ENCODE measurements at regions not wholly inside any gene's neighbourhood (a gene's known extent, or its start where the extent isn't known, plus 50 kb on each side); places are given as distances from the start of the nearest gene placed in this dataset.
"Not testable (repeated sequence)": the region's sequence is repeated elsewhere in the genome, so short reads cannot be mapped to it uniquely, and the experiment has no call there.

DNA sequence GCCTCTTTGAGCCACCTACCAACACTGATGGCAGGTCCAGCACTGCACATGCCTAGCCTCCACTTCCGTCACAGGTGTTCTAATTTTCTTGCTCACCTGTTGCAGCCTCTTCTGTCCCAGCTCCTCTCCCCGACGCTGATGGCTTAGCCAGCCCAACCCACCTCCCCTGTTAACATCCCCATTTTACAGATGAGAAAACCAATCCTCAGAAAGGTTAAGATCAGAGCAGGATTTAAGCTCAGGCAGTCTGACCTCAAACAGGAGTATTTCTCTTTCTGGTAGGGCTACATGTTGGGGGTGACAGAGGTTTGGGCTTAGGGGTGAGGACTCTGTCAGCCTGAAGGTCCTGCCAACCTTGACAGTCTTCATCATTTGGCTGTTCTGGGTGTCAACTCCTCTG, 74.5 kb upstream of the PITX1 start:
- DNase-seq (ENCODE audit: extremely low spot score, insufficient read length, low read depth): no peak
- FAIRE-seq: no peak

DNA sequence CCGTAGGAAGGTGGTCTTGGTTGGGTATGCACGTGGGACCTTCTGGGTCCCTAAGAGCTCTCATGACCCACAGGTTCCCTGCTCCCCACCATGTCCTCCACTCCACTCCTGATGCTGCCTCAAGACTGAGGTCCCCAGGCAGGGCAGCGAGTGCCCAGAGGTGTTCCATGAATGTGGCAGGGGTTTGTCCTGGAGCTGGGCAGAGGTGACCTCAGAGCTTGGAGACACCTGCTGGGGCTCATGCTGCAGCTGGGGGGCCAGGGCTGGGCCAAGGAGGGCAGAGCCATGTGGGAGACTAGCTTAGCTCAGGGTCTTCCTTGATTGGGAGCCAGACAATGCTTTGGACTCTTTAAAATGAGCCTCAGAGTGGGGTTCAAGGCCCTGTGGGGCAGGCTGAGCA, 74.0 kb upstream of the PITX1 start:
- DNase-seq (ENCODE audit: extremely low spot score, insufficient read length, low read depth): no peak
- no peak for FAIRE-seq

DNA sequence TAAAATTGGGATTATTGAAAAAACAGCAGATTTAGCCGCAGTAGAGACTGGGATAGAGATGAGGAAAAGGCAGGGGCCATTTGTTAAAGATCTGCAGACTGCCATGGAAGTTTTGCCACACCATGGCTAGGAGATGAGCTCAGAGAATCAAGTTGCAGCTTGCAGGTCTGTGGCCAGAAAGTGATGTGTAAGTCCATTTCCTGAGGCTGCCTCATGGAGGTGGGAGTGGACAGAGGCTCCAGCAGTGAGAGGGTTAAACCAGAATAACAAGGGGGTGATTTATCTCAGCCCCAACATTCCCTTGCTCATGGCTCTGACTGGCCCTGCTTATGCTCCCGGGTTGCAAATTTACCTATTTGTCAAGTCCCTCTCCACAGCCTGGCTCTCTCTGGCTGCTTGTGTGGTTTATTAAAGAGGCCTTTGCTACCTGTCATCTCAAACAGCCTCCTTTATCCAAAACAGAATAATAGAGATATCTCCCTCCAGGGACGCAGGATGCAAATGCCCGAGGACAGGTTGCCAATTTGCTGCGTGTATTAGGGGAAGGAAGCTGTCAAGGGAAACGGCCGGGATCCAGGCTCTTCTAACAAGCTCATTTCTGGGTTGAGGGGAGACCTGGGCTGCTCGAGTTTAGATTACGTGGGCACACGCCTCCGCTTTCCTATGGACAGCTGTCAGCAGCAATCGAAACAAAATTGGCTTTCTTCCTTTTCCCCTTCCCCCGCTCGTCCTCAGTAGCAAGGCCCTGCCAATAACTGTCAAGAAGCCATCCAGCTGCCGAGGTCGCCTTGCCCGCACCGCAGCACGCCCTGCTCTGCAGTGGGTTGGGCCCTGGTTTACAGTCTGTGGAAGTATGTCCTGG, 72.8 kb upstream of the PITX1 start:
- no peak for DNase-seq (ENCODE audit: extremely low spot score, insufficient read length, low read depth)
- no peak for FAIRE-seq

DNA sequence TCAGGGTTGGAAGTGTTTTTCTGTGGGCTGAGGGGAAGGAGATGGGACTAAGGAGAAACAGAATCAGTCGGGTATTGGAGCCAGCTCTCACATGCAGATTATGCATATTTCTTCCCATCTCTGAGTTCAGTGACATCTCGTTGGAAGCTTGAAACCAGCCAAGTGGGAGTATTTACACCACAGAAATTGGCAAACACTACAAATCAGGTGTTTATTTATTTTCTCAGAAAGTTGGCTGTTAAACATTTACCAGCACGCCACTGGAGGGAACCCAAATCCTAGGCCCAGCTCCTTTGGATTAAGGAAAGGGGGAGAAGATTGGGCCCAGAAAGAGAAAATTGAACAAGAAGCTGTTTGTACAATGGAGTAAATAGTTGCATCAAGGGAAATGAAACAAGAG, 72.1 kb upstream of the PITX1 start:
- DNase-seq (ENCODE audit: extremely low spot score, insufficient read length, low read depth) (no peak), FAIRE-seq (no peak)

DNA sequence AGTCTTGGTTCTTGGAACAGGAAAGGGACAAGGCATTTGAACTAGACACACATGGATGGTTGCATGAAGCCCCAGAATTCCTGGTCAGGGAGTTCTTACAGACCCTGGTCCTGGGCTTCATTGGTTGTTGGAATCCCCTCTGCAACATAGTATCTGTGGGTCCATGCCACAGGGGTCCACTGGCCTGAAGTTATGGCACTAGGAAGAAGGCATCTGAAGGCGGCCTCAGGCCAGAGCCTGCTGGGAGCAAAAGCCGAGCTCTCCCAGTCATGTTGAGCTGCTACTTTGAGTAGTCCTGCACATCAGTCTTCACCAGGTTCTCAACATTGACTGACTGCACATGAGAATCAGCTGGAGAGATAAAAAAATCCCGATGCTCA, 71.1 kb upstream of the PITX1 start:
- no peak for FAIRE-seq
- no peak for DNase-seq (ENCODE audit: extremely low spot score, insufficient read length, low read depth)

DNA sequence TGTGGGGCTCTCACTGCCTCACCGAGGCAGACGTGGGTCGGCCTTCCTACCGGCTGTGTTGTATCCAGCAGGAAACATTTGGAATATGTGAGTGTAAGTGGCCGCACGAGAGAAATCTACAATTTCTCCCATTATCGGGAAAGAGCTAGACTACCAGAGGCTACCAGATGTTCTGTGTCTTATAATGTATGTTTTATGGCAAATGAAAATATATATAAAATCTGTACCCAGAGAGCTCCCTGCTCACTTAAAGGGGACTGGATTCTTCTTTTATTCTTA, 69.5 kb upstream of the PITX1 start:
- DNase-seq (ENCODE audit: extremely low spot score, insufficient read length, low read depth) (no peak), FAIRE-seq (no peak)

DNA sequence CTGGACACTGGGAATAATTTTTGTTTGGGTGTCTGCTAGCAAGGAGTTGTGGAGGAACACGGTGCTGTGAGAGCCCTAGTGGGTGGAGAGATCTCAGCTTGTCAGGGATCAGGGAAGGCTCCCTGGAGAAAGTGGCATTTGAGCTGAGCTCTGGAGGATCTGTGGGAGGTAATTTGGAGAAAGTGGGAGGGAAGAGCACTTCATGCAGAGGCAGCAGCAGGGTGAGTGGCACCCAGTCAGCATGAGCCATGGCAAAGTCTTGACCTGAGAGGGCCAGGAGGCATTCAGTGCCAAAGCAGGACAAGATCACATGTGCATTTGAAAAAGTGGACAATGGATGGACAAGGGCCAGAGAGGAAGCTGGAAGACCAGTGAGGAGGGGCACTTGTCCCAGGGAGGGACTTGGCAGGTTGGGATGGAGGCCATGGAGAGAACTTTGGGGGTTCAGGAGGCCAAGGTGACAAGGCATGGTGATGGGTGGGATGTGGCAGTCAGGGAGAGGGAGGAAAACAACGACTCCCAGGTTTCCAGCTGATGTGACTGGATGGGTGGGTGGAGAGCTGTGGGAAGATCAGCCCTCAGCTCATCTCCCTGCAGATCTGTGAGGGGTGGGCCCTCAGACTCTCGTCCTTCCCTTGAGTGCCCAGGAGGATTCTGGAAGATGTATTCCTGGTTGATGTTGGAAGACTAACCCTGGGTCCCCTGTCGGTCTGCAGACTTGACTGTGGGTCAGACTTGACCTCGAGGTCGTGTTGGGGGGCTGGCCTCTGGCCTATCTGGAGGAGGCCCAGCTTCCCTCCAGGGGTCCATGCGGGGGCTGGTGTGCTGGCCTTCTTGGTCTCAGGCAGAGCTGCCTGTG, 68.9 kb upstream of the PITX1 start:
- FAIRE-seq: no peak
- no peak for DNase-seq (ENCODE audit: extremely low spot score, insufficient read length, low read depth)

DNA sequence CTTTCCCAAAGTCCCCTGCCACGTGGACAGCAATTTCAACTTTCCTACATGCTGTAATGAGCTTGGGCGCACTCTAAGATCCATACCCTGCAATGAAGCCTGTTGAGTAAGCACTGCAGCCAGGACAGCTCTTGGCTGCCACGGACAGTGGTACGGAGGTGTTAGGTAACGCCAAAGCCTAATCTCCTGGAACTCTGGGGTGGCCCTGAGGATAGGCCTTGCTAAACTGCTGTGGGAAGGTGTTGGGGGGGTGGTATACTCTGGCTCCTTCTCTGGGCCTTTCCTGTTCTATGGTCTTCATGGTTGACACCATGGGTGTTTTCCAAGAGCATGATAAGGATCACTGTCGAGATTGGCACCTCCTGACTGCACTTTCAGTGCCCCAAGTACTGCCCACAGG, 66.4 kb upstream of the PITX1 start:
- FAIRE-seq: no peak
- no peak for DNase-seq (ENCODE audit: extremely low spot score, insufficient read length, low read depth)

DNA sequence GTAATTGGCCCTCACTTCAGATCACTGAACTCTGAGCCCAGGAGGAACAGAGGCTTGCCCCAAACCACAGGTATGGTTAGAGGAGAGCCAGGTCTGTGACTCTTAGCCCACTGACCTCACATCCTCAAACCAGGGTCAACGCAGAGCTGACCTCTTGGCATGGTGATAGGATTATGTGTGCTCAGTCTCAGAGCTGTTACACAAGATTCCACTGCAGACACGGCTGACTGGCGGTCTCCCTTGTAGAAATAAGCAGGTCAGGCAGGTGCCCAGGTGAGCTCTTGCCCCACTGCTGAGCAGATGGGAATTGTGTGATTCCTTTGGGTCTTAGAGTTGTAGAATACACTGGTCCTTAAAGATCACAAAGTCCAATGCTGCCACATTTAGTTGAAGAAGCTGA, 66.0 kb upstream of the PITX1 start:
- DNase-seq (ENCODE audit: extremely low spot score, insufficient read length, low read depth): no peak
- FAIRE-seq: no peak

DNA sequence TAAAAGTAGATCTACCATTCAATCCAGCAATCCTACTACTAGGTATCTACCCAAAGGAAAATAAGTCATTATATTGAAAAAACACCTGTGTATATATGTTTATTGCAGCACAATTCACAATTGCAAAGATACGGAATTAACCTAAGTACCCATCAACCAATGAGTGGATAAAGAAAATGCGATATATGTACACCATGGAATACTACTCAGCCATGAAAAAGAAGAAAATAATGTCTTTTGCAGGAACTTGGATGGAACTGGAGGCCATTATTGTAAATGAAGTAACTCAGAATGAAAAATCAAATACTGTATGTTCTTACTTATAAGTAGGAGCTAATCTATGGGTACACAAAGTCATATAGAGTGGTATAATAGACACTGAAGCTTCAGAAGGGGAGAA, 63.4 kb upstream of the PITX1 start:
- no peak for DNase-seq (ENCODE audit: extremely low spot score, insufficient read length, low read depth)
- no peak for FAIRE-seq

DNA sequence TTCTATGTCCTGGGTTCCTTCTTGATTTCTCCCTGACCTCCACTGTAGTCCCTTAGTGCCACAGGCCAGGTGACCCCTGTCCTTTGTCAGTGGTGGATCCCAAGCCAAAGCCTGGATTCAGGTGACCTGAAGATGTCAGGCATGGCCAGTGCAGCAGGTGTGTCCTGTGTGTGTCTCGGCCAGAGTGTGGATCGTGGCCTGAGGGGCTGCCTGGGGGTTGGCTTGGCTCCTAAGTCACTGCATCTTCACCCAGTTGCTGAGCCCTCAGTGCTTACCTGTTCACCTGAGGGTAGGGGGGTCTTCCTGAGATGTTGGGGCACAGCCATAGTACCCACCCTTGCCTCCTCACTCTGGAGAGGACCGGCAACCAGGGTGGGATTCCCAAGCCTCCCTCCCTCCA, 61.8 kb upstream of the PITX1 start:
- DNase-seq (ENCODE audit: extremely low spot score, insufficient read length, low read depth) (no peak), FAIRE-seq (no peak)

DNA sequence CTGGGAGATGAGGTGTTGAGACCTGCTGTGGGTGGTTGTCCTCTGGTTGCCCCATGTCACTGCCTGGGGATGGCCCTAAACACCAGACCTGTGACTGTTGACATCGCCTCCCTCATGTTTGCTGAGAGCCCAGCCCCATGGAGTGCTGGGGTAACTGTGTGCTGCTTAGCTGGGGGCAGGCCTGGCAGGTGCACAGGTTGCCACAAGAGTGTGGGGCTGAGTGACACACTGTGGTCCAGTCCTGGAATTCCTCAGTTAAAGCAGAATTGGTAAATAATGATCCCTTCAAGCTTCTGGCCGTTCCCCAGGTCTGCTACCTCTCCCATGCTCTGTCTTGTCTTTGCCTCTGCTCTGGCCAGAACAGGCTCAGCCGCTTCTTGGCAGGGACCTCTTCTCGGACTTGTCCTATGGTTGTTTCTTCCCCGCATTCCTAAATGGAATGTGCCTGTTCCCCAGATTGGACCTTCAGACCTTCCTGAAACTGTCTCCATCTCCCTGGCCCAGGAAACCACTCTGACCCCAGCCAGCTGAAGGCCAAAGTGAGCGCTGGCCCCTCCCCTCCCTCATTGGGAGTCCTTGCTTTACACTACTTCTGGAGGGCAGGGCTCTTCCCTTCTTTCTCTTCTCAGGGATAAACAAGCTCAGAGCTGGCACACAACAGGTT, 61.2 kb upstream of the PITX1 start:
- DNase-seq (ENCODE audit: extremely low spot score, insufficient read length, low read depth): no peak
- FAIRE-seq: no peak

DNA sequence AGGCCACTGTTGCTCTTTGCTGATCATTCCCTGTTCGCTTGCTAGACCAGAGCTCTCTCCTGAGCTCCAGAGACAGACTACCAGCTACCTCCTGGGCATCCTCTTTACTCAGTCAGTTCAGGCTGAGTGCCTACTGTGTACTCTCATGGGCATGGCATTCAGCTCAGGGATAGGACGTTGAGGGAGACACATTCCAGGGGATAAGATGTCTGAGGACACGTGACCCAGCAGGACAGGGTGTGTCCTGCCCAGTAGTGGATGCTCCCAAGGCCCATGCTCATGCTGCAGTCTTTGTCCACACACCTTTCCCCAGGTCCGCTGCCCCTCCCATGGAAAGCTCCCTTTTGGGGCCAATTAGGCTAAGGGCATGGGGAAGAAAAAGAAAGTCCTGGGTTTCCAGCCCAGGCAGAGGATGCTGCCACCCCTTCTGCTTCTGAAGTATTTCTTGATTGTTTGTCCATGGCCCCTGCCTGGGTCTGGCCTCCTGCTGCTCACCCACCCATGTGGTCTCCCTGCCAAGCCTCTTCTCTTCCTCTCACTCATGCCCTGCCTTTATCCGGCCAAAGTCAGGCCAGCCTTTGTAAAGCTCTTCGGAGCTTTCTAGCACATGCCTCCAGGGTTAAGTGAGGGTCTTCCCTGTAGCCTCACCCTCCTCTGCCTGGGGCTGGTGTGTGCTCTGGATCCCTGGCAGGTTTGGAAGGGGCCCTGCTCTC, 60.5 kb upstream of the PITX1 start:
- no peak for FAIRE-seq

DNA sequence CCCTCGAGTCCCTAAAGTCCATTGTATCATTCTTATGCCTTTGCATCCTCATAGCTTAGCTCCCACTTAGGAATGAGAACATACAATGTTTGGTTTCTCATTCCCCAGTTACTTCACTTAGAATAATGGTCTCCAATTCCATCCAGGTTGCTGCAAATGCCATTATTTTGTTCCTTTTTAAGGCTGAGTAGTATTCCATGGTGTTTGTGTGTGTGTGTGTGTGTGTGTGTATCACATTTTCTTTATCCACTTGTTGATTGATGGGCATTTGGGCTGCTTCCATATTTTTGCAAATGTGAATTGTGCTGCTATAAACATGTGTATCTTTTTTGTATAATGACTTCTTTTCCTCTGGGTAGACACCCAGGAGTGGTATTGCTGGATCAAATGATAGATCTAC, 59.5 kb upstream of the PITX1 start:
- DNase-seq (ENCODE audit: extremely low spot score, insufficient read length, low read depth); FAIRE-seq: not testable (repeated sequence)

More for the DNA sequence above, 60.5 kb upstream of the PITX1 start:
- no peak for DNase-seq (ENCODE audit: extremely low spot score, insufficient read length, low read depth)

DNA sequence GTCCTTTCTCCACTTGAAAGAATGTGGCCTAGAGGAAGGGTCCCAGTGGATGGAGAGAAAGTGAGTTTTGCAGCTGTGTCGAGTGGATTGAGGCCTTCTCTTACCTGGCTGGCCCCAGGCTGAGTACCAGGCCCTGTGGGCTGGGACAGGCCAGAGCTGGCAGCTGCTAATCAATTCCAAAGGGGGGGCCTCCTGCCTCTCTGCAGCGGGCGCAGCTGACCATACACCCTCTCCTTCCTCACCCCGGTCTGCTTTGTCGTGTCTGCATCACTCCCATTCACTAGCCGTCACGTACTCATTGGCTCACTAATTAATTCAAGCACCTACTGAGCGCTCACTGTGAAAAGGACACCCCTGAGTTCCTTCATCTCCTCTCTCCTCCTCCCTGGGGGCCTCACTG, 58.4 kb upstream of the PITX1 start:
- DNase-seq (ENCODE audit: extremely low spot score, insufficient read length, low read depth): no peak
- no peak for FAIRE-seq

DNA sequence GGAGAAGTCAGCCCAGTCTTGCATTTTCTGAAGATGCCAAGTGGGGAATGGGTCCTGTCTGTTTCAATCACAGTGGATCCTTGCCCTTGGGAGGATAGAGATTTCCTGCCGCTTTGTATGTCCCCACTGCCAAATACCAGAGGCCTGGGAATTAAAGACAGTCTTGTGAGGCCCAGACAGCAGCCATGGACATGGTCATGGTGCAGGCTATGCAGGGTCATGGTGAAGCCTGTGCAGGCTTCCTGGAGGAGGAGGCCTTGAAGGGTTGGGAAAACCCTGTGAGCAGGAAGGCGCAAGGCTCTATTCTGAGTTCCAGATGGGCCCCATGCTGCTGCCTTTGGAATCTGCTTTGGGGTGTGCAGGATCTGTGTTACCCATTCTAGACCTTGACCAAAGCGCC, 57.3 kb upstream of the PITX1 start:
- FAIRE-seq: no peak
- no peak for DNase-seq (ENCODE audit: extremely low spot score, insufficient read length, low read depth)

DNA sequence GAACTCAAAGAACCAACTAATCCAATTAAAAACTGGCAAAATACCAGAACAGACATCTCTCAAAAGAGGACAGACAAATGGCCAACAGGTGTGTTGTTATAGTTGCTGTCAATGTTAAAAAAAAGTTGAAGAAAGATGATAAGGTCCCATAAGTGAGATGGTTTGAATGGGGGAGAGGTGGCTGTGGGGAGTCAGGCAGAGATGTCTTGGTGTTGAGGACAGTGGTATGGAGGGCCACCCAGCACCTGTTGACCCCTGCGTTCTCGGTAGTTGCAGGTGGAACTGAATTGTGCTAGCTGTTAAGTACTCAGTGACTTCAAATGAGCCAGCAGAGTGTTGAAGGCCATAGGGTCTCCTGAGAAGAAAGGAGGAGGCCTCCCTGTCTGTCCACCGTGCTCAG, 55.9 kb upstream of the PITX1 start:
- no peak for DNase-seq (ENCODE audit: extremely low spot score, insufficient read length, low read depth)
- no peak for FAIRE-seq

DNA sequence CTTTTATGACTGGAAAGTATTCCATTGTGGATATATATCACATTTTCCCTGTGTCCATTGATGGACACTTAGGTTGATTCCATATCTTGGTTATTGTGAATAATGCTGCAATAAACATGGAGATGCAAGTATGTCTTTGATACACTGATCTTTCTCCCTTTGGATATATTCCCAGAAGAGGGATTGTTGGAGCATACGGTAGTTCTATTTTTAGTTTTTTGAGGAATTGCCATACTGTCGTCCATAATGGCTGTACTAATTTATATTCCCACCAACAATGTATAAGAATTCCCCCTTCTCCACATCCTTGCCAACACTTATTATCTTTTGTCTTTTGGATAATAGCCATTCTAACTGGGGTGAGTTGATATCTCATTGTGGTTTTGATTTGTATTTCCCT, 54.9 kb upstream of the PITX1 start:
- FAIRE-seq (no peak), DNase-seq (ENCODE audit: extremely low spot score, insufficient read length, low read depth) (no peak)

DNA sequence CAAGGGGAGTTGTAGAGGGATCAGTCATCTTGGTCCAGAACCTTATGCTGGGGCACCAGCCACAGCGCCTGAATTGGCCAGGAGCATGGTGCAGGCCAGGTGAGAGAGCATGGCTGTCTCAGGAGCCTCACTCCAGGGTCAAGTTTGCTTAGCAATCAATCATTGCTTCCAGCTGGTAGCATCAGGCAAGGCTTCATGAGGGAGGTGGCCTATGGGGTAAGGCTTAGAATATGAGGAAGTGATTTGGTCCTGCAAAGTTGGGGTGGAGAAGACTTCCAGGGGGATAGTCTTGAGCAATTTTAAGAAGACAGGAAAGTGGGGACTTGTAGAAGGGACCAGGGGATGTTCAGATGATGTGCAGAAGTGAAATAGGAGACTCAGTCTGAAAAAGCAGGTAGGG, 53.9 kb upstream of the PITX1 start:
- no peak for FAIRE-seq
- no peak for DNase-seq (ENCODE audit: extremely low spot score, insufficient read length, low read depth)

DNA sequence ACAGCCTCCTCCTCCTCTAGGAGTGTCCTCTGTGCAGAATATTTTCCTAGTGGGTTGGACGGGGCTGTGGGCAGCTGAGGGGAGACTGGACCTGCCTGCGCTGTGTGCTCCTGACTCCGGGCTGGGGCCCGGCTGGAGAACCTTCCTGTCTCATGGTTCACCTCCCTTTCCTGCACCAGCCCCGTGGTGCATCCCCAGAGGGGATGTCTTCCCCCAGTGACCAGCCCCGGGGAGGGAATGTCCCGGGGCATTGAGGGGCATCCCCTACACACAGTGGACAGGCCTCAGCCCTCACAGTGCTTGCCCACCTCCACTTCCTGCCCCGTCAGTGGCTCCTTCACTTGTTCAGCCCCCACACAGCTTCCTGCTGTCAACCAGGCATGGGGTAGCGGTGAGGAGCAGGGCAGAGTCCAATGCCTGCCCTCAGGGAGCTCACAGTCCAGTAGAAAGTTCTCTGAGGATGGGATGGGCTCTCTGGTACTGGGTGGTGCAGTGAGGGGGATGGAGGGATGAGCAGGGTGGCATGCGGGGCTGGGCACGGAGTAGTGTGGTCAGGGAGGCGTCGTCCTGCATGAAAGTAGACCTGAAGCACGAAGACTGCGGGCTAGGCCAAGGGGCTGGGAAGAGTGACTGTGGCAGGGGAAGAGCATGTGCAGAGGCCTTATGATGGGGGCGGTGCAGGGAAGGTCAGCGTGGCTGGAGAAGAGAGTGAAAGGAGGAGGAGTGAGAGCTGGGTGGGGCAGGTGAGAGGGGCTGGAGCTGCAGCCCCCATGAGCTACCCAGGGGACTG, 52.1 kb upstream of the PITX1 start:
- FAIRE-seq (no peak), DNase-seq (ENCODE audit: extremely low spot score, insufficient read length, low read depth) (no peak)

Data from GM18507 (cell line).